GM12873 (cell line): ENCODE measurements at regions not wholly inside any gene's neighbourhood (a gene's known extent, or its start where the extent isn't known, plus 50 kb on each side); places are given as distances from the start of the nearest gene placed in this dataset.

Experiments
- TF ChIP-seq, protein P1 (sequence below): IDR thresholded peaks from 2 replicates; pipeline ENCODE4 v1.5.1; 2012; ENCODE audit warnings: low read depth, mild to moderate bottlenecking, moderate library complexity, low read length, control low read depth; ENCODE audit not compliant: insufficient read depth; ENCODE audit errors: missing control alignments

DNA sequence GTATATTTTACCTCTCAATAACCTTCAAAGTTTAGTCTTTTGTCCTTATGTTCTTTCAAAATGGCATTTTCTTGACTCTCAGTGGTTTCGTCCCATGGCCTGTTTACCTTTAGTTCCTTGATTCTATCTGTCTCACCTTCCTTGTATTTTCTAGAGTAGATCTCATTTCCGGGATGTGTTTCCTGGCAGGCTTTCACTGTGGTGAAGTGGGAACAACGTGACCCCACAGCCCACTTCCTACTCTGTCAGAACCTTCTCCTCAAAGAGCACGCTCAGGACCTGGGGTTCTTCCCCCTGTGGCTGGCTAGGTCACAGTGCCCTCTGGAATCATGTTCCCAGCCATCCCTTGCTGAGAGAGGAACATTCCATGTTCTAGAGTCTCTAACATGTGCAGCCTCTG lies 129.9 kb upstream of the ZNF32 start:
- TF ChIP-seq, protein P1, sequence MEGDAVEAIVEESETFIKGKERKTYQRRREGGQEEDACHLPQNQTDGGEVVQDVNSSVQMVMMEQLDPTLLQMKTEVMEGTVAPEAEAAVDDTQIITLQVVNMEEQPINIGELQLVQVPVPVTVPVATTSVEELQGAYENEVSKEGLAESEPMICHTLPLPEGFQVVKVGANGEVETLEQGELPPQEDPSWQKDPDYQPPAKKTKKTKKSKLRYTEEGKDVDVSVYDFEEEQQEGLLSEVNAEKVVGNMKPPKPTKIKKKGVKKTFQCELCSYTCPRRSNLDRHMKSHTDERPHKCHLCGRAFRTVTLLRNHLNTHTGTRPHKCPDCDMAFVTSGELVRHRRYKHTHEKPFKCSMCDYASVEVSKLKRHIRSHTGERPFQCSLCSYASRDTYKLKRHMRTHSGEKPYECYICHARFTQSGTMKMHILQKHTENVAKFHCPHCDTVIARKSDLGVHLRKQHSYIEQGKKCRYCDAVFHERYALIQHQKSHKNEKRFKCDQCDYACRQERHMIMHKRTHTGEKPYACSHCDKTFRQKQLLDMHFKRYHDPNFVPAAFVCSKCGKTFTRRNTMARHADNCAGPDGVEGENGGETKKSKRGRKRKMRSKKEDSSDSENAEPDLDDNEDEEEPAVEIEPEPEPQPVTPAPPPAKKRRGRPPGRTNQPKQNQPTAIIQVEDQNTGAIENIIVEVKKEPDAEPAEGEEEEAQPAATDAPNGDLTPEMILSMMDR = no peak

DNA sequence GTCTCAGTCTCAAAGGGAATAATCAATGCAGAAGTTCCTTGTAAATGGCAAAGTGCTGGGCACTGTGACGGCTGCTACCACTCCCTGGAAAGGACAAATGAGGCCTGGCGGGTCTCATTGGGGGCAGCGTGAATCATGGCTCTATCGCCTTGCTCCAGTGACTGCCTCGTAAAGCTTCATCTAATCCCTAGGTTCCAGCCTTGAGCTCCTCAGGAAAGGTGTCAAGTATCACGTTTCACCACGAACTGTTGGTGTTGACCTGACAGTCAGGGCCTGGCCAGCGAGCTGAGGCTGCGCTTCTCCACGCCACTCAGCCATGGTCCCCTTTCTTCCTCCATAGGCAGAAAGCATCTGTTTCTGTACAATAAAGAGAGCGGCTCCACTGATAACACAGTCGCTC lies 126.7 kb upstream of the ZNF32 start:
- TF ChIP-seq, protein P1 = no peak

GRCh38 chr10:43774234-43774769 lies 125.6 kb upstream of the ZNF32 start:
- TF ChIP-seq, protein P1 = no peak

DNA sequence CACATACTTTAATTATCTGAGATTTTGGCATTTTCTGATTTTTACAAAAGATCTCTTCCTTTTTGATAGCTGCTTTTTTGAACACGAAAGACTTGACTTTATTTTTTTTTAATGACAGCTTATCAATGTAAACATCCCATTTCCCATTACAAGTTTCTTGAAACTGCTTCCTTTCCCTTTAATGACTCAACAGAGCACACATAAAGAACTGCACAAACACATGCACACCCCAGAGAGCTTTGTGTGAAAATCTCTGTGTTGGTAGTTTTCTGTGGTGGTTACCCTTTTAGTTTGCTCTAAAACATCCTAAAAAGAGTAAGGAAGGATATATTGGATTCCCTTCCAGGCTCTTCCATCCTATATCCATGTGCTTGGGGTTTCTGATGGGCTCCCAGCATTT lies 125.1 kb upstream of the ZNF32 start:
- TF ChIP-seq, protein P1 = no peak

GRCh38 chr10:43772171-43772570 lies 123.5 kb upstream of the ZNF32 start:
- TF ChIP-seq, protein P1 = no peak

DNA sequence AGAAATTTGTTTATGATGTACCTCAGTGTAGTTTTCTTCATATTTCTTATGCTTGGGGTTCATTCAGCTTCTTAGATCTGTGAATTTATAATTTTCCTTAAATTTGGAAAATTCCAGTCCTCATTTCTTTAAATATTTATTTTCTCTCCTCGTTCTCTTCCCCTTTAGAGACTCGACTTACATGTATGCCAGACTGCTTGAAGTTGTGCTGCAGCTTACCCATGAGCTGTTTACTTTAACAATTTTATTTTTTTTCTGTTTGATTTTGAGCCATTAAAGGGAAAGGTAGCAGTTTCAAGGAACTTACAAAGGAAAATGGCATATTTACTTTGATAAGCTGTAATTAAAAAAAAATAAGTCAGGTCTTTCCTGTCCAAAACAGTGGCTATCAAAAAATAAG lies 123.0 kb upstream of the ZNF32 start:
- TF ChIP-seq, protein P1 = no peak

DNA sequence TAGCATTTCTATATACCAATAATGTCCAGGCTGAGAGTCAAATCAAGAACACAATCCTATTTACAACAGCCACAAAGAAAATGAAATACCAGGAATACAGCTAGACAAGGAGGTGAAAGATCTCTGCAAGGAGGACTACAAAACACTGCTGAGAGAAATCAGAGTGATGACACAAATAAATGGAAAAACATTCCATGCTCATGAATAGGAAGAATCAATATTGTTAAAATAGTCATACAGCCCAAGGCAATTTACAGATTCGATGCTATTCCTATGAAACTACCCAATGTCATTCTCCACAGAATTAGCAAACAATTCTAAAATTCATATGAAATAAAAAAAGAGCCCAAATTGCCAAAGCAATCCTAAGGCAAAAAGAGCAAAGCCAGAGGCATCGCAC lies 116.8 kb upstream of the ZNF32 start:
- TF ChIP-seq, protein P1 = no peak
